NCI-H748 treated with DMSO at 0.1 percent for 48 hours (cell line): ENCODE measurements at regions not wholly inside any gene's neighbourhood (a gene's known extent, or its start where the extent isn't known, plus 50 kb on each side); places are given as distances from the start of the nearest gene placed in this dataset.
"Not testable (repeated sequence)": the region's sequence is repeated elsewhere in the genome, so short reads cannot be mapped to it uniquely, and the experiment has no call there.

Source experiments
- DNase-seq: peaks from one replicate; lab custom pipeline; 2025; lab: John Stamatoyannopoulos, UW

DNA sequence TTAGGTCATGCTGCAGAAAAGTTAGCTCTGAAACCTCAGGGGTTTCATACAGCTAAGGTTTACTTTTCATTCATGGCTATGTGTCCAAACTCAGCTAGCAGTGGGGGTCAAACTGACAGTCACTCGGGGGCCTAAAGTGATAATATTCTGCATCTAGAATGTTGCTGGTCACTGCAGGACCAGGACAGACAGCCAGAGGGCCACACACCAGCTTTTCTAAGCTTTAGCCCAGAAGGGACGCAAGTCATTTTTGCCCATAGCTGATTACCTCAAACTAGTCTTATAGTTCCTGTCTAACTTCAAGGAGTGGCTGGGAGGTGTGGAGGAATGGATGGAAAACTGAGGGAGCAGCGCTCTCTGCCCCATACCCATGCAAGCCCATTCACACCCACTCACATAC is 163.0 kb upstream of the NLRP1 start:
- no peak for DNase-seq

- DNase-seq: no peak
Observed at GRCh38 chr17:5747964-5748363, 163.7 kb upstream of the NLRP1 start.

DNA sequence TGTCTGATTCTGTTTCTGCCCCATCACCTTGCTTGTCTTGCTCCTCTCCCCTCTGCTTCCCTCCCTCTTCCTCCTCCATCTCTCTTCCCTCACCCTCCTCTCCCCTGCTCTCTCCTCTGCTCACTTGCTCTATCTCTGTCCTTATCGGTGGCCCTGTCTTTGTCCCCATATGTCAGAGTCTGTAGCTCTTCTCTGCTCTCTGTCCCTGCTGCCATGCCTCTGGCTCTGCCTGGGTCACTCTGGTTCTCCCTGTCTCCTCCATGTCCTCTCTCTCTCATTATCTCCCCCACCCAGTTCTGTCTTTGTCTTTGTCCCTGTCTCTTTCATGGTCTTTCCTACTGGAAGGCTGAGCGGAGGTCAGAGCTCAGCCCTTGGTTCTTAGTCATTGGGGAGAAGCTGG is 169.1 kb upstream of the NLRP1 start:
- no peak for DNase-seq

GRCh38 chr17:5757314-5757907 is 173.1 kb upstream of the NLRP1 start:
- DNase-seq: no peak

DNA sequence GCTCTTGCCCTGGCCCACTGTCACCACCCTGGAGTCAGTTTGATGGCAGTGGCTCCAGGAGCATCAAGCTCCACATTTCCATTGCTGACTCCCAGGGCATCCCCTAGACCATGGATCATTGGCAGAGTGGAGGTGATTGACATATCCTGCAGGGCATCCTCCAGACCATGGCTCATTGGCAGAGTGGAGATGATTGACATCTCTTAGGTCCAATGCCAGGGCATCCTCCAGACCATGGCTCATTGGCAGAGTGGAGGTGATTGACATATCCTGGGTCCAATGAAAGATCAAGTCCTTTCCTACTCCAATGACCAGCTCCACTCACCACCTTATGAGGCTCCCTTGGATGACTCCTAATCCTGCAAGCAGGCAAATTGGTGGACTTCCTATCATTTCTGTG is 174.3 kb upstream of the NLRP1 start:
- no peak for DNase-seq

GRCh38 chr17:5759501-5759925 is 175.2 kb upstream of the NLRP1 start:
- DNase-seq: no peak

DNA sequence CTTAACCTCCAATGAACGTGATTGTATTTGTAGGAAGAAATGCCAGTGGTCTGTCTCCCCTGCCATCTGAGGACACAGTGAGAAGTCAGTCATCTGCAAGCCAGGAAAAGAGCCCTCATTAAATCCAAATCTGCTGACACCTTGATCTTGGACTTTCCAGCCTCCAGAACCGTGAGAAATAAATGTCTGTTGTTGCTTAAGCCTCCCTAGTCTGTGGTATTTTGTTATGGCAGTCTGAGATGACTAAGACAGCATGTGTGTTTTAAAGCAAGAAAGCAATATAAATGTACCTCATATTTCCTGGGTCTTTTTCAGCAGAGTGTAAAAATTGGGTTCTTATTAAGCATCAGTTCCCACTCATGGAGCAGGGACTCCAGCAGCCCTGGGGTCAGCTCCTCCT is 177.9 kb upstream of the NLRP1 start:
- no peak for DNase-seq

GRCh38 chr17:5763595-5764306 is 179.4 kb upstream of the NLRP1 start:
- DNase-seq: no peak

GRCh38 chr17:5769593-5770354 is 185.5 kb upstream of the NLRP1 start:
- peak; percentile 89 for DNase-seq

DNA sequence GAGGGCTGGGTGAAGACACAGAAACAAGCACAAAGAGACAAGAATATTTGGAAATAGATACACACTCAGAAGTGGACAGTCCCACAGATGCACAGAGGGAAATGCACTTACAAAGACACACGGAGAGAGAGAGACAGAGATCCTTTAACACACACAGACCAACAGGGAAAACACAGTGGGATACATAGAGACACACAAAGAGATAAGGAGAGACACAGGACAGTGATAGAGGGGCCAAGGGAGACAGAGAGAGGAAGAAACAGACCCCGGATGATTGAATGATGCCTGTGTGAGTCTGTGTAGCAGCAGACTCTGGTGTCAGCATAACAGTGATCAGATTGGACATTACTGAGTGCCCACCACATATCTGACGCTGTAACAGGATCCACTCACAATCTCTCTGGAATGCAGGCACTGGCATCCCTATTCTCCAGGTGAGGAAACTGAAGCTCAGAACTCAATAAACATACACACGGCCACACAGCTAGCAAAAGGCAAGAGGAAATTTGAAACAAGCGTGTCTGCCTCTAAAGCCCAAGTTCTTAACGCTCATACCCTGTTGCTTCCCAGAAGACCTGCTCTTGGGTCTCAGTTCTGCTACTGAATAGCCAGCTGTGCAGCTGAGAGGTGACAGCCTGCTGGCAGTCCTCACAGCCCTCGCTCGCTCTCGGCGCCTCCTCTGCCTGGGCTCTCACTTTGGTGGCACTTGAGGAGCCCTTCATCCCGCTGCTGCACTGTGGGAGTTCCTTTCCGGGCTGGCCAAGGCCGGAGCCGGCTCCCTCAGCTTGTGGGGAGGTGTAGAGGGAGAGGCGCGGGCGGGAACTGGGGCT is 186.3 kb upstream of the NLRP1 start:
- peak; percentile 84 for DNase-seq

- not testable (repeated sequence) for DNase-seq
Observed at GRCh38 chr17:5771271-5771577, 186.9 kb upstream of the NLRP1 start.

GRCh38 chr17:5772017-5772416 is 187.7 kb upstream of the NLRP1 start:
- not testable (repeated sequence) for DNase-seq

- DNase-seq: no peak
Observed at GRCh38 chr17:5772720-5773119, 188.4 kb upstream of the NLRP1 start.

- DNase-seq: no peak
Observed at GRCh38 chr17:5773816-5774360, 189.6 kb upstream of the NLRP1 start.

DNA sequence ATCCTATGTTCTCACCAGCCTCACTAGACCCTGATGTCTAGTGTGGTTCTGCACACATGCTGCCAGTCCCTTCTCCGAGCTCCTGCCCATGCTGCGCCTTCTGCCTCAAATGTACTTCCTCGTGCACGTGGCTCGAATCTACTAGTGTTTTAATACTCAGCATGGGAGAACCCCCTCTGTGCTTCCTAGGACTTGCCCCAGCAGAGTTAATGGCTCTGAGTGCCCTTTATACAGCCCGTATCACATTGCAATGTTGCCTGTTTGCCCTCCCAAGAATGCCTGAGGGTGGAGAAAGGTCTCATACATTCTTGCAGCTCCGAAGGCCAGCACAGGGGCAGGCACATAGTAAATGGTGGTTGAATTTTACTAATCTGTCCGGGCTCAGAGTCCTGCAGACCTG is 190.8 kb upstream of the NLRP1 start:
- DNase-seq: no peak

DNA sequence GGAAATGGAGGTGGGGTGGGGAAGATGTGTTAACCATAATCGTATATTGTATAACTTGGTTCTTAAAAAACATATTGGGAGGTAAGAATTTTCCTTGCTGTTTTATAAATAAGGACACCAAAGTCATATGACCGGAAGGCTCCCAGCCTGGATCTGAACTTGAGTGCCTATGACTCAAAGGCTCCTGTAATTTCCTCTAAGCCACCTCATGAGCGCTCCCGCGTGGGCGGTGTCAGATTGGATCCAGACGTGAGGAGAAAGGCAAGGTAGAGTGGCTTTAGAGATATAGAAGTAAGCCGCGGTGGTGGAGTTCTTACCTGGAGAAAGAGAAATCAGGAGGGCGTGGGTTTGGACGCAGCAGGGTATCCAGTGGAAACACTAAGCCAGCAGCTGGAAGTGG is 196.2 kb upstream of the NLRP1 start:
- no peak for DNase-seq

- DNase-seq: no peak
Observed at GRCh38 chr17:5781236-5781927, 197.1 kb upstream of the NLRP1 start.

- DNase-seq: no peak
Observed at GRCh38 chr17:5783269-5783668, 199.0 kb upstream of the NLRP1 start.

- no peak for DNase-seq
Observed at GRCh38 chr17:5783851-5784250, 199.5 kb upstream of the NLRP1 start.

DNA sequence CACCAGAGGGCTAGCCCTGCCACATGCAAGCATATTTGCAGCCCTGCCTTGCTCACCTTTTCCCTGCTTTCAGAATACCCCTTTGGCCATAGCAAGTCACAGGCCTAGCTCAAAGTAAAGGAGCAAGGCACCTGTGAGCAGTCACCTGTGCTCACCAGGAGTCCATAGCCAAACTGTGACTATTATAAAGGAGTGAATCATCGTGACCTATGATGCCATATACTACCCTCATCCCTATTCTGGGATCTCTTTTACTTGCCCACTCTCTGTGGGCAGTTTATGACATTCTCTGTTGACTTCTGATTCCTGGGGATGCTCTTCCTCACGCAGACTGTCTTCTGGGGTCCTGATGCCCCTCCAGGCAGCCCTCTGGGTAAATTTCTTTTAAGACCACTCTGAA is 200.5 kb upstream of the NLRP1 start:
- DNase-seq: no peak

GRCh38 chr17:5785338-5785737 is 201.0 kb upstream of the NLRP1 start:
- DNase-seq: no peak
